Esophagus mucosa (tissue), 1 donor: ENCODE measurements at regions not wholly inside any gene's neighbourhood (a gene's known extent, or its start where the extent isn't known, plus 50 kb on each side); places are given as distances from the start of the nearest gene placed in this dataset.

Experiments used
- ATAC-seq: fragments of 200-7000 bp; cut with Tn5 transposase; one replicate; pipeline ENCODE4 v1.9.1; 2020
- donor health status: DM: yes; HTN: yes; CAD: no.

GRCh38 chr18:46324087-46324955 lies 220.1 kb downstream of the HAUS1 start:
- ATAC-seq, result peak; percentile 84

- ATAC-seq, result peak; percentile 63
Observed at GRCh38 chr18:46325895-46326294, 221.7 kb downstream of the HAUS1 start.

- no peak for ATAC-seq
Observed at GRCh38 chr18:46329736-46330246, 225.6 kb downstream of the HAUS1 start.

- ATAC-seq, result no peak
Observed at GRCh38 chr18:46331316-46331715, 227.1 kb downstream of the HAUS1 start.

GRCh38 chr18:46332286-46332801 lies 228.2 kb downstream of the HAUS1 start:
- no peak for ATAC-seq

GRCh38 chr18:46332921-46333341 lies 228.7 kb downstream of the HAUS1 start:
- ATAC-seq, result peak; percentile 61

- ATAC-seq, result peak; percentile 61
Observed at GRCh38 chr18:46333431-46334135, 229.4 kb downstream of the HAUS1 start.

- ATAC-seq, result peak; percentile 18
Observed at GRCh38 chr18:46334868-46335281, 230.7 kb downstream of the HAUS1 start.

- ATAC-seq, result no peak
Observed at GRCh38 chr18:46335534-46336101, 231.4 kb downstream of the HAUS1 start.

- no peak for ATAC-seq
Observed at GRCh38 chr18:46336278-46337111, 232.3 kb downstream of the HAUS1 start.

- ATAC-seq, result no peak
Observed at GRCh38 chr18:46337271-46337670, 233.1 kb downstream of the HAUS1 start.

GRCh38 chr18:46338205-46338604 lies 234.0 kb downstream of the HAUS1 start:
- ATAC-seq, result no peak

- ATAC-seq, result no peak
Observed at GRCh38 chr18:46338766-46339165, 234.6 kb downstream of the HAUS1 start.

GRCh38 chr18:46340716-46341115 lies 236.5 kb downstream of the HAUS1 start:
- ATAC-seq, result no peak

GRCh38 chr18:46341986-46342525 lies 237.9 kb downstream of the HAUS1 start:
- no peak for ATAC-seq

GRCh38 chr18:46343456-46343855 lies 239.3 kb downstream of the HAUS1 start:
- ATAC-seq, result no peak

- peak; percentile 75 for ATAC-seq
Observed at GRCh38 chr18:46343931-46344372, 239.8 kb downstream of the HAUS1 start.

GRCh38 chr18:46344416-46345180 lies 240.4 kb downstream of the HAUS1 start:
- no peak for ATAC-seq

GRCh38 chr18:46345181-46345465 lies 240.9 kb downstream of the HAUS1 start:
- ATAC-seq, result no peak

- ATAC-seq, result no peak
Observed at GRCh38 chr18:46346213-46346612, 242.0 kb downstream of the HAUS1 start.
